H9 (cell line): ENCODE measurements at regions not wholly inside any gene's neighbourhood (a gene's known extent, or its start where the extent isn't known, plus 50 kb on each side); places are given as distances from the start of the nearest gene placed in this dataset.

ENCODE experiments used
- DNase-seq: peaks from one replicate; pipeline ENCODE4 v3.0.0-alpha.2; 2017
- H2AFZ ChIP-seq: one replicate; pipeline ENCODE4 v1.6.1; 2013; ENCODE audit warnings: mild to moderate bottlenecking, low read length, control low read depth, moderate library complexity
- H2AK5ac ChIP-seq: 2 replicates; pipeline ENCODE4 v1.6.1; 2013; ENCODE audit warnings: low read length, control low read depth, mixed read lengths; ENCODE audit not compliant: insufficient read length
- H2BK120ac ChIP-seq: one replicate; pipeline ENCODE4 v1.6.1; 2013; ENCODE audit warnings: low read depth, mild to moderate bottlenecking, low read length, control low read depth, inconsistent platforms; ENCODE audit not compliant: poor library complexity, severe bottlenecking
- H2BK12ac ChIP-seq: 2 replicates; pipeline ENCODE4 v1.6.1; 2013; ENCODE audit warnings: low read length, control low read depth, mixed read lengths, low read depth; ENCODE audit not compliant: insufficient read length
- H2BK15ac ChIP-seq: 2 replicates; pipeline ENCODE4 v1.6.1; 2013; ENCODE audit warnings: low read depth, low read length, control low read depth
- H2BK20ac ChIP-seq: one replicate; pipeline ENCODE4 v1.6.1; 2013; ENCODE audit warnings: low read depth, mild to moderate bottlenecking, low read length, control low read depth, inconsistent platforms; ENCODE audit not compliant: poor library complexity, severe bottlenecking
- H2BK5ac ChIP-seq: 2 replicates; pipeline ENCODE4 v1.6.1; 2013; ENCODE audit warnings: low read length, control low read depth, mixed read lengths; ENCODE audit not compliant: insufficient read length
- H3K14ac ChIP-seq: 2 replicates; pipeline ENCODE4 v1.6.1; 2013; ENCODE audit warnings: low read length, control low read depth; ENCODE audit not compliant: insufficient read depth
- H3K18ac ChIP-seq: 2 replicates; pipeline ENCODE4 v1.6.1; 2013; ENCODE audit warnings: low read depth, mild to moderate bottlenecking, mixed read lengths, low read length, control low read depth; ENCODE audit not compliant: insufficient read length
- H3K23ac ChIP-seq: 2 replicates; pipeline ENCODE4 v1.6.1; 2013; ENCODE audit warnings: low read length, control low read depth, mixed read lengths, low read depth; ENCODE audit not compliant: insufficient read length
- H3K23me2 ChIP-seq: 2 replicates; pipeline ENCODE4 v1.6.1; 2013; ENCODE audit warnings: low read depth, mild to moderate bottlenecking, mixed read lengths, low read length, control low read depth; ENCODE audit not compliant: insufficient read length, poor library complexity, severe bottlenecking
- H3K27ac ChIP-seq: 2 replicates; pipeline ENCODE4 v1.5.1; 2013; ENCODE audit warnings: low read length, control low read depth, mixed read lengths, low read depth; ENCODE audit not compliant: insufficient read length
- H3K27me3 ChIP-seq: 2 replicates; pipeline ENCODE4 v1.6.1; 2013; ENCODE audit warnings: low read length, control low read depth, inconsistent platforms; ENCODE audit not compliant: insufficient read depth
- H3K4ac ChIP-seq: 2 replicates; pipeline ENCODE4 v1.6.1; 2013; ENCODE audit warnings: low read depth, mild to moderate bottlenecking, control low read depth, inconsistent platforms, low read length, moderate library complexity
- H3K4me1 ChIP-seq: 2 replicates; pipeline ENCODE4 v1.6.1; 2013; ENCODE audit warnings: low read length, control low read depth, inconsistent platforms; ENCODE audit not compliant: insufficient read depth
- H3K4me2 ChIP-seq: 2 replicates; pipeline ENCODE4 v1.6.1; 2013; ENCODE audit warnings: low read length, control low read depth, mixed read lengths; ENCODE audit not compliant: insufficient read length, insufficient read depth
- H3K56ac ChIP-seq: 2 replicates; pipeline ENCODE4 v1.6.1; 2013; ENCODE audit warnings: low read depth, mild to moderate bottlenecking, mixed read lengths, low read length, control low read depth; ENCODE audit not compliant: insufficient read length
- H3K79me1 ChIP-seq: 2 replicates; pipeline ENCODE4 v1.6.1; 2013; ENCODE audit warnings: low read depth, mild to moderate bottlenecking, moderate library complexity, low read length, control low read depth, inconsistent platforms; ENCODE audit not compliant: insufficient read depth, poor library complexity, severe bottlenecking
- H3K79me2 ChIP-seq: 2 replicates; pipeline ENCODE4 v1.6.1; 2013; ENCODE audit warnings: low read length, control low read depth, inconsistent platforms; ENCODE audit not compliant: insufficient read depth
- H3K9ac ChIP-seq: 2 replicates; pipeline ENCODE4 v1.6.1; 2013; ENCODE audit warnings: low read length, control low read depth, mixed read lengths; ENCODE audit not compliant: insufficient read length; ENCODE audit errors: extremely low read depth
- H3K9me3 ChIP-seq: one replicate; pipeline ENCODE4 v1.6.1; 2013; ENCODE audit warnings: low read depth, low read length, inconsistent platforms; ENCODE audit not compliant: control insufficient read depth
- H3T11ph ChIP-seq: one replicate; pipeline ENCODE4 v1.6.1; 2013; ENCODE audit warnings: mild to moderate bottlenecking, low read length, control low read depth, inconsistent platforms
- H4K20me1 ChIP-seq: one replicate; pipeline ENCODE4 v1.6.1; 2013; ENCODE audit not compliant: control insufficient read depth, insufficient read length, insufficient read depth
- H4K5ac ChIP-seq: 2 replicates; pipeline ENCODE4 v1.6.1; 2013; ENCODE audit warnings: low read depth, mild to moderate bottlenecking, mixed read lengths, low read length, control low read depth; ENCODE audit not compliant: insufficient read length
- H4K8ac ChIP-seq: replicated peaks from 2 replicates; pipeline ENCODE4 v1.6.1; 2013; ENCODE audit warnings: low read length, control low read depth, mixed read lengths, low read depth; ENCODE audit not compliant: insufficient read length
- H4K91ac ChIP-seq: 2 replicates; pipeline ENCODE4 v1.6.1; 2013; ENCODE audit warnings: low read depth, mild to moderate bottlenecking, moderate library complexity, mixed read lengths, low read length, control low read depth; ENCODE audit not compliant: insufficient read length
- H3K27ac Mint-ChIP-seq, 3 experiments: 2 replicates in 2 of 3; 3 replicates in 1 of 3; pipeline ENCODE4 v1.8.0; 2020 to 2021; ENCODE audit warnings: mixed read lengths in 3 of 3, mild to moderate bottlenecking in 1 of 3, moderate library complexity in 1 of 3
- H3K27me3 Mint-ChIP-seq: 2 replicates; pipeline ENCODE4 v1.8.0; 2021; ENCODE audit warnings: low read depth, mild to moderate bottlenecking, moderate library complexity, mixed read lengths
- H3K36me3 Mint-ChIP-seq, 3 experiments: 2 replicates in 2 of 3; 3 replicates in 1 of 3; pipeline ENCODE4 v1.8.0; 2020 to 2021; ENCODE audit warnings: low read depth in 3 of 3, mixed read lengths in 3 of 3; ENCODE audit not compliant: insufficient read depth in 1 of 3
- H3K4me1 Mint-ChIP-seq, 2 experiments: 2 replicates each; pipeline ENCODE4 v1.8.0; 2020; ENCODE audit warnings: mixed read lengths in 2 of 2
- H3K4me3 Mint-ChIP-seq, 2 experiments: 2 replicates in 1 of 2; 3 replicates in 1 of 2; pipeline ENCODE4 v1.8.0; 2020 to 2021; ENCODE audit warnings: mild to moderate bottlenecking in 2 of 2, mixed read lengths in 2 of 2, moderate library complexity in 1 of 2
- H3K9me3 Mint-ChIP-seq, 2 experiments: 2 replicates in 1 of 2; 3 replicates in 1 of 2; pipeline ENCODE4 v1.8.0; 2020; ENCODE audit warnings: mild to moderate bottlenecking in 2 of 2, mixed read lengths in 2 of 2, moderate library complexity in 1 of 2
- CTCF ChIP-seq: fragments of 200-600 bp; sonication (generic); conservative IDR thresholded peaks from 3 replicates; pipeline ENCODE4 v1.8.0; 2021; ENCODE audit warnings: antibody characterized with exemption, mild to moderate bottlenecking

DNA sequence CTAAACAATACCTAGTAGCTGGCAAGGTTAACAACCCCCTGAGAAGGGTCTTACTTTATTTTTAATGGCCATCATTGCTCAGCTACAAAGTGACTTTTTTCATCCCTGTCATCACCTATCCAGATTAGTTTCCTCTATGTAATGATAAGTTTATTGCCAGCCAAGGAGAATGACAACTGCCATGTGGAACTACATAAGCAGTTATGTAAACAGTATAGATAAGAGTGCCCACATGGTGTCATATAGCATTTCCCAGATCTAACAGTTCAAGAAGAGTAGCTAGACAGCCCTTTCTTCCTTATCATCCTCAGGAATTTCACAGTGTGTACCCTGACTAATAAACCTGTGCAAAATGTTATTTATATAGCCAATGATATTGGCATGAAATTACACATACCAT lies 240.2 kb upstream of the PIK3C3 start:
- Histone ChIP-seq H4K20me1 (no peaks in the 10 kb centered on the region), H2BK15ac (no peak overlapping the region), H3K23ac (no peak overlapping the region), H3K9me3 (no peaks in the 10 kb centered on the region), H3K27ac (no peak overlapping the region), H2BK12ac (no peak overlapping the region), H3K14ac (no peak overlapping the region), H3K79me1 (no peaks in the 10 kb centered on the region), H3K27me3 (no peaks in the 10 kb centered on the region), H3K56ac (no peak overlapping the region), H4K91ac (no peak overlapping the region), H2BK120ac (no peak overlapping the region), H3K4me2 (no peak overlapping the region), H3K4me1 (no peaks in the 10 kb centered on the region), H3K79me2 (no peaks in the 10 kb centered on the region), H4K5ac (no peak overlapping the region), H3K23me2 (no peaks in the 10 kb centered on the region), H2BK5ac (no peak overlapping the region), H2AK5ac (no peak overlapping the region), H3K18ac (no peak overlapping the region), H3K9ac (no peak overlapping the region), H2AFZ (no peak overlapping the region), H3K4ac (no peak overlapping the region), H4K8ac (no peak overlapping the region), H3T11ph (no peak overlapping the region), H2BK20ac (no peak overlapping the region)
- no peak overlapping the region for H3K27ac Mint-ChIP-seq
- H3K4me1 Mint-ChIP-seq = no peaks in the 10 kb centered on the region; a peak in 1 of 4 replicates
- no peaks in the 10 kb centered on the region for H3K36me3 Mint-ChIP-seq
- no peaks in the 10 kb centered on the region for H3K9me3 Mint-ChIP-seq
- no peaks in the 10 kb centered on the region for H3K27me3 Mint-ChIP-seq
- DNase-seq = no peak
- no peak overlapping the region for H3K4me3 Mint-ChIP-seq
- no peak for TF ChIP-seq CTCF
